Neural cell (in vitro differentiated cells): ENCODE measurements at regions not wholly inside any gene's neighbourhood (a gene's known extent, or its start where the extent isn't known, plus 50 kb on each side); places are given as distances from the start of the nearest gene placed in this dataset.

Experiments used
- H2AFZ ChIP-seq: fragments of 200-600, 300-800 bp; sonication (generic), shearing (Covaris generic); 2 replicates; pipeline ENCODE4 v1.6.0; 2014; ENCODE audit warnings: low read depth, mild to moderate bottlenecking, antibody characterized with exemption, low read length, moderate library complexity
- H3F3A ChIP-seq: fragments of 200-600 bp; shearing (Covaris generic); 2 replicates; pipeline ENCODE4 v1.6.1; 2016; ENCODE audit warnings: mild to moderate bottlenecking, moderate library complexity, mixed read lengths, antibody characterized with exemption, low read length; ENCODE audit not compliant: insufficient read depth, poor library complexity, severe bottlenecking
- H3K27ac ChIP-seq: fragments of 200-600, 300-800 bp; sonication (generic), shearing (Covaris generic); 2 replicates; pipeline ENCODE4 v1.5.1; 2014; ENCODE audit warnings: mild to moderate bottlenecking, low read length, moderate library complexity
- H3K27me3 ChIP-seq: fragments of 300-800, 200-600 bp; sonication (generic), shearing (Covaris generic); 2 replicates; pipeline ENCODE4 v1.6.0; 2014; ENCODE audit warnings: mild to moderate bottlenecking, low read depth, low read length, moderate library complexity; ENCODE audit not compliant: insufficient read depth
- H3K36me3 ChIP-seq: fragments of 300-800, 200-600 bp; sonication (generic), shearing (Covaris generic); 2 replicates; pipeline ENCODE4 v1.5.1; 2014; ENCODE audit warnings: mild to moderate bottlenecking, antibody characterized with exemption, low read length, moderate library complexity; ENCODE audit not compliant: insufficient read depth
- H3K4me2 ChIP-seq: fragments of 300-800, 200-600 bp; sonication (generic), shearing (Covaris generic); 2 replicates; pipeline ENCODE4 v1.6.0; 2014; ENCODE audit warnings: mild to moderate bottlenecking, low read length
- H3K4me3 ChIP-seq: fragments of 300-800, 200-600 bp; sonication (generic), shearing (Covaris generic); 2 replicates; pipeline ENCODE4 v1.5.1; 2014; ENCODE audit warnings: mild to moderate bottlenecking, low read length, moderate library complexity
- H3K79me2 ChIP-seq: fragments of 200-600 bp; shearing (Covaris generic); replicated peaks from 2 replicates; pipeline ENCODE4 v1.6.0; 2014; ENCODE audit warnings: mild to moderate bottlenecking, low read length, moderate library complexity; ENCODE audit not compliant: insufficient read depth
- H3K9ac ChIP-seq: fragments of 300-800, 200-600 bp; sonication (generic), shearing (Covaris generic); 2 replicates; pipeline ENCODE4 v1.6.1; 2016; ENCODE audit warnings: mild to moderate bottlenecking, low read length, mixed read lengths
- H3K9me2 ChIP-seq: fragments of 200-600 bp; shearing (Covaris generic); 2 replicates; pipeline ENCODE4 v1.6.1; 2016; ENCODE audit warnings: mild to moderate bottlenecking, low read length, mixed read lengths; ENCODE audit not compliant: insufficient read depth
- H3K9me3 ChIP-seq: fragments of 200-600, 300-800 bp; sonication (generic), shearing (Covaris generic); 2 replicates; pipeline ENCODE4 v1.6.1; 2016; ENCODE audit warnings: mild to moderate bottlenecking, mixed run types, low read length, moderate library complexity, mixed read lengths
- H4K20me1 ChIP-seq: fragments of 200-600 bp; shearing (Covaris generic); 2 replicates; pipeline ENCODE4 v1.6.1; 2016; ENCODE audit warnings: mild to moderate bottlenecking, mixed run types; ENCODE audit not compliant: insufficient read depth
- EP300 ChIP-seq: fragments of 450-650 bp; conservative IDR thresholded peaks from 2 replicates; pipeline ENCODE4 v1.6.1; 2014; ENCODE audit warnings: antibody characterized with exemption, mild to moderate bottlenecking, moderate library complexity; ENCODE audit not compliant: poor library complexity, severe bottlenecking
- EZH2 ChIP-seq: fragments of 200-600, 300-800 bp; shearing (Covaris generic), sonication (generic); IDR thresholded peaks from 2 replicates; pipeline ENCODE4 v1.6.1; 2014; ENCODE audit warnings: antibody characterized with exemption, low read length, borderline replicate concordance, mild to moderate bottlenecking; ENCODE audit not compliant: insufficient read depth, poor library complexity, severe bottlenecking
- MXI1 ChIP-seq: fragments of 450-650 bp; conservative IDR thresholded peaks from 2 replicates; pipeline ENCODE4 v1.6.1; 2014; ENCODE audit warnings: antibody characterized with exemption, mild to moderate bottlenecking; ENCODE audit not compliant: poor library complexity, severe bottlenecking
- POLR2AphosphoS5 ChIP-seq: IDR thresholded peaks from 2 replicates; pipeline ENCODE4 v1.6.1; 2012
- RAD21 ChIP-seq: fragments of 450-650 bp; conservative IDR thresholded peaks from 2 replicates; pipeline ENCODE4 v1.6.1; 2014; ENCODE audit warnings: antibody characterized with exemption, mild to moderate bottlenecking, moderate library complexity
- SMC3 ChIP-seq: fragments of 450-650 bp; conservative IDR thresholded peaks from 2 replicates; pipeline ENCODE4 v1.6.1; 2014; ENCODE audit warnings: antibody characterized with exemption, mild to moderate bottlenecking, moderate library complexity; ENCODE audit not compliant: poor library complexity
- TAF1 ChIP-seq: IDR thresholded peaks from 2 replicates; pipeline ENCODE4 v1.6.1; 2012; ENCODE audit warnings: low read depth
- TF ChIP-seq, protein P1 (sequence below): fragments of 450-650 bp; IDR thresholded peaks from 2 replicates; pipeline ENCODE4 v1.5.1; 2014; ENCODE audit warnings: antibody characterized with exemption, mild to moderate bottlenecking, moderate library complexity; ENCODE audit not compliant: poor library complexity, severe bottlenecking
- TF ChIP-seq, protein P2 (sequence below): IDR thresholded peaks from 2 replicates; pipeline ENCODE4 v1.6.1; 2012; ENCODE audit warnings: borderline replicate concordance

DNA sequence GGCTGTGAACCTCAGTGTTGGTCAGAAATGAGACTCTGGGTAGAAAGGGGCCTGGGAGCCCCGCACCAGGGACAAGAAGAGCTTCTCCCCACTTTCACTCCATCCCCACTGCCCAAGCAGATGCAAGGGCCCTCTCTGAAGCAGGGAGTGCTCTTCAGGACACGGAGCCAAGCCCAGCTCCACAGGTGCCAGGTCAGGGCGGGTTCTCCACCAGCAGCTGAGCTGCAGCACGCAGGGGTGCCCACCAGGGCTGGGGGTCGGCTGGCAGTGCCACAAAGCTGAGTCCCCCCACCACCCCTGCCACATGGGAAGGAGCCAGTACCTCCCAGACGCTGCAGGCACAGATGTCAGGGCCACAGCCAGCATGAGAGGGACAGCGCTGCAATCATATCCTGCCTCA, 106.2 kb downstream of the INHBB start:
- no peaks in the 10 kb centered on the region for H3F3A ChIP-seq
- H3K9me3 ChIP-seq, result no peaks in the 10 kb centered on the region
- H3K4me2 ChIP-seq, result no peak overlapping the region
- H3K79me2 ChIP-seq, result no peaks in the 10 kb centered on the region
- no peaks in the 10 kb centered on the region for H4K20me1 ChIP-seq
- H3K9ac ChIP-seq, result no peak overlapping the region
- TF ChIP-seq TAF1, result no peak
- TF ChIP-seq POLR2AphosphoS5, result no peak
- TF ChIP-seq, protein P1, sequence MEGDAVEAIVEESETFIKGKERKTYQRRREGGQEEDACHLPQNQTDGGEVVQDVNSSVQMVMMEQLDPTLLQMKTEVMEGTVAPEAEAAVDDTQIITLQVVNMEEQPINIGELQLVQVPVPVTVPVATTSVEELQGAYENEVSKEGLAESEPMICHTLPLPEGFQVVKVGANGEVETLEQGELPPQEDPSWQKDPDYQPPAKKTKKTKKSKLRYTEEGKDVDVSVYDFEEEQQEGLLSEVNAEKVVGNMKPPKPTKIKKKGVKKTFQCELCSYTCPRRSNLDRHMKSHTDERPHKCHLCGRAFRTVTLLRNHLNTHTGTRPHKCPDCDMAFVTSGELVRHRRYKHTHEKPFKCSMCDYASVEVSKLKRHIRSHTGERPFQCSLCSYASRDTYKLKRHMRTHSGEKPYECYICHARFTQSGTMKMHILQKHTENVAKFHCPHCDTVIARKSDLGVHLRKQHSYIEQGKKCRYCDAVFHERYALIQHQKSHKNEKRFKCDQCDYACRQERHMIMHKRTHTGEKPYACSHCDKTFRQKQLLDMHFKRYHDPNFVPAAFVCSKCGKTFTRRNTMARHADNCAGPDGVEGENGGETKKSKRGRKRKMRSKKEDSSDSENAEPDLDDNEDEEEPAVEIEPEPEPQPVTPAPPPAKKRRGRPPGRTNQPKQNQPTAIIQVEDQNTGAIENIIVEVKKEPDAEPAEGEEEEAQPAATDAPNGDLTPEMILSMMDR, result no peak
- TF ChIP-seq SMC3, result no peak
- TF ChIP-seq EZH2, result no peak
- TF ChIP-seq EP300, result no peak
- no peak for TF ChIP-seq MXI1
- TF ChIP-seq RAD21, result no peak
- TF ChIP-seq, protein P2, sequence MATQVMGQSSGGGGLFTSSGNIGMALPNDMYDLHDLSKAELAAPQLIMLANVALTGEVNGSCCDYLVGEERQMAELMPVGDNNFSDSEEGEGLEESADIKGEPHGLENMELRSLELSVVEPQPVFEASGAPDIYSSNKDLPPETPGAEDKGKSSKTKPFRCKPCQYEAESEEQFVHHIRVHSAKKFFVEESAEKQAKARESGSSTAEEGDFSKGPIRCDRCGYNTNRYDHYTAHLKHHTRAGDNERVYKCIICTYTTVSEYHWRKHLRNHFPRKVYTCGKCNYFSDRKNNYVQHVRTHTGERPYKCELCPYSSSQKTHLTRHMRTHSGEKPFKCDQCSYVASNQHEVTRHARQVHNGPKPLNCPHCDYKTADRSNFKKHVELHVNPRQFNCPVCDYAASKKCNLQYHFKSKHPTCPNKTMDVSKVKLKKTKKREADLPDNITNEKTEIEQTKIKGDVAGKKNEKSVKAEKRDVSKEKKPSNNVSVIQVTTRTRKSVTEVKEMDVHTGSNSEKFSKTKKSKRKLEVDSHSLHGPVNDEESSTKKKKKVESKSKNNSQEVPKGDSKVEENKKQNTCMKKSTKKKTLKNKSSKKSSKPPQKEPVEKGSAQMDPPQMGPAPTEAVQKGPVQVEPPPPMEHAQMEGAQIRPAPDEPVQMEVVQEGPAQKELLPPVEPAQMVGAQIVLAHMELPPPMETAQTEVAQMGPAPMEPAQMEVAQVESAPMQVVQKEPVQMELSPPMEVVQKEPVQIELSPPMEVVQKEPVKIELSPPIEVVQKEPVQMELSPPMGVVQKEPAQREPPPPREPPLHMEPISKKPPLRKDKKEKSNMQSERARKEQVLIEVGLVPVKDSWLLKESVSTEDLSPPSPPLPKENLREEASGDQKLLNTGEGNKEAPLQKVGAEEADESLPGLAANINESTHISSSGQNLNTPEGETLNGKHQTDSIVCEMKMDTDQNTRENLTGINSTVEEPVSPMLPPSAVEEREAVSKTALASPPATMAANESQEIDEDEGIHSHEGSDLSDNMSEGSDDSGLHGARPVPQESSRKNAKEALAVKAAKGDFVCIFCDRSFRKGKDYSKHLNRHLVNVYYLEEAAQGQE, result no peak
- H3K36me3 ChIP-seq, result no peaks in the 10 kb centered on the region
- no peak overlapping the region for H3K4me3 ChIP-seq
- no peaks in the 10 kb centered on the region for H3K27me3 ChIP-seq
- no peaks in the 10 kb centered on the region for H3K9me2 ChIP-seq
- no peak overlapping the region for H3K27ac ChIP-seq
- no peak overlapping the region for H2AFZ ChIP-seq

DNA sequence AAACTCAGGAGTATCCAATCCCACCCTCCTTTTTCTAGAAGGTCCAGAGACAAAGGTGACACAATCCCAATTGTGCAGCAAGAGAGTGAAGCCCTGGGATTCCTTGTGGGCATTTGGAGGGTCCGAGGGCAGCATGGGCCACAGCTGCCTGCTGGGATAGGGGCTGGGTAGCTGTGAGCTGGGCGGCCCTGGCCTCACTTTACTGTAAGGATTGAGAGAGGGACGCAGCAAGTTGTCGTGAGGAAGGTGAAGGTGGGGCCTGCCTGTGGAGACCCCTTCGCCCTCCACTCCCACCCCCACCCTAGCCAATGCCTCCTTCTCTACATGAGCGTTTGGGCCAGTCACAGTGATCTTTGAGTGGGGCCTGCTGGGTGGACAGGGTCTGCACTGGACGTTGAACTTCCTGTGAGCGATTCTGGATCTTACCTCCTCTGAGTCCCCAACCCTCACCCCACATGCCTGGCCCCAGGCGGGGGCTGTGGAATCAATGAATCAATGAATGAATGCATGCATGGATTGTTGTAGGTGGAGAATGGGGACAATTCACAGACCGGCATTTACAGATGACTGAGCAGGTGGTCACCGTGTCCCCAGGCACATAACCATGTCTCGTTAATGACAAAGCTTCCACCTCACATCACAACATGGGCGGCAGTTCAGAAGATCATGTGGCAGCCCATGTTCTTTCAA, 107.2 kb downstream of the INHBB start:
- no peaks in the 10 kb centered on the region for H4K20me1 ChIP-seq
- H3K9me2 ChIP-seq, result no peaks in the 10 kb centered on the region
- TF ChIP-seq EP300 (no peak), SMC3 (no peak), EZH2 (no peak), MXI1 (no peak), POLR2AphosphoS5 (no peak), RAD21 (no peak), TAF1 (no peak)
- TF ChIP-seq, protein P1, result no peak
- TF ChIP-seq, protein P2, result no peak
- H3K79me2 ChIP-seq, result no peaks in the 10 kb centered on the region
- H2AFZ ChIP-seq, result no peak overlapping the region
- H3K4me3 ChIP-seq, result no peak overlapping the region
- H3K27me3 ChIP-seq, result no peaks in the 10 kb centered on the region
- no peak overlapping the region for H3K9ac ChIP-seq
- H3K36me3 ChIP-seq, result no peaks in the 10 kb centered on the region
- H3K27ac ChIP-seq, result no peak overlapping the region
- H3F3A ChIP-seq, result no peaks in the 10 kb centered on the region
- H3K4me2 ChIP-seq, result no peak overlapping the region
- H3K9me3 ChIP-seq, result no peaks in the 10 kb centered on the region
